GM18511 (cell line): ENCODE measurements at regions not wholly inside any gene's neighbourhood (a gene's known extent, or its start where the extent isn't known, plus 50 kb on each side); places are given as distances from the start of the nearest gene placed in this dataset.
"Not testable (repeated sequence)": the region's sequence is repeated elsewhere in the genome, so short reads cannot be mapped to it uniquely, and the experiment has no call there.

Experiments
- ATAC-seq: cut with Tn5 transposase; IDR thresholded peaks from one replicate; pipeline ENCODE4 v1.9.1; 2021; ENCODE audit warnings: mild to moderate bottlenecking, moderate library complexity; ENCODE audit not compliant: unreplicated experiment

DNA sequence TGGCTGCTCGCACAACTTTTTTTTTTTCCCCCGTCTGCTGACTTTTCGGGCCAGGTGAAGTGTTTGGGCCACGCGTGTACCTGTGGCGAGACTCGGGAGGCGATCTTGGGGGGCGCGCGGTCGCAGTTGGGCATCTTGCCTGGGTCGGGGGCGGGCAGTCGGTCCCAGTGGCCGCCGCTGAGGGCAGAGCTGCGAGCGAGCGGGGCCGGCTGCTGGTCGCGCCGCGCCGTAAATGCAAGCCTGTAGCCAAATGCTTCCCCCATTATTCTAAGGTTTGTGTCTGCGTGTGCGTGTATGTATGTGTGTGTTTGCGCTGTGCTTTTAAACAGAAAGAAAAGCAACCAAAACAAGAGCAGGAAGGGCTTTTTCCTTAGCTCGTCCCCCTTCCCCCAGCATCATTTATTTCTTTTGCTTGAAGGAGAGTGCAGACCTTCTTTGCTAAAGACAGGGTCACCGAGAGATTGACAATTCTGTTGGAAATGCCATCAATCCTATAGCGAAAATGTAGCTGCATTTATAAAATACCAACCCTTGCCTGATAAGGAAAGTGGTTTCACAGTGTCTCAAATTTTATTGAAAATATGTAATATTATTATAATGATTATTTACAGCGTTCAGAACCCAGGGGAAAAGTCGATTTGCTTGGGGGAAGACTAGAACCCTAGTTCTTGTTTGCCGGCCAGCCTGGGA is 143.2 kb upstream of the ZNF536 start:
- no peak for ATAC-seq

DNA sequence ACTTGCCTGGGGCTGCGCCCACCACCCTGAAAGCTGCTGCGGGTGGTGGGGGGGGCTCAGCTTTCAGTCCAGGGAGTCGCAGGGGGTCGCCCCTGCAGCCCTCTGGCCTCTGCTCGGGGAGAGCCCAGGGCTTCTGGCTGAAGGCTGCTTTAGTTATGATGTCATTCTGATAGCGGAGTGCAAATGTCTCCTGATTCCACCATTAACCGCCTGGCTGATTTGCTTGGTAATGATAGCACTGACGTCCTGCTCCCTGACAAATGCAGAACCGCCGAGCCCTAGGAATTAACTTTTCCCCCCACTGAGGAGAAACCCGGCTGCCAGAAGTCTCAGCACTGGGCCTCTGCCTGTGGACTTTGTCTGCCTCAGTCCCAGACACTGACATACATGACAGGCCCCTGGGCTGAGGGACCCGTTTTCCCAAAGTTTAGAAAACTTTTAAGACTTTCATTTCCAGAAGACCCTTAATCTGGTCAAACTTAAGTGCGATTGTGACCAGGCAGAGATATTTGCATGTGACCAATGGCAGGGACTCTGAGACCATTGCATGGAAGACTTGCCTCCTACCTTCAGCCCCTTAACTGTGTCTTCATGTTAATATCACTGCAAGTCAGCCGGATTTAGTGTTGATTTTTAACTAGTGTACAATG is 142.5 kb upstream of the ZNF536 start:
- ATAC-seq: no peak

DNA sequence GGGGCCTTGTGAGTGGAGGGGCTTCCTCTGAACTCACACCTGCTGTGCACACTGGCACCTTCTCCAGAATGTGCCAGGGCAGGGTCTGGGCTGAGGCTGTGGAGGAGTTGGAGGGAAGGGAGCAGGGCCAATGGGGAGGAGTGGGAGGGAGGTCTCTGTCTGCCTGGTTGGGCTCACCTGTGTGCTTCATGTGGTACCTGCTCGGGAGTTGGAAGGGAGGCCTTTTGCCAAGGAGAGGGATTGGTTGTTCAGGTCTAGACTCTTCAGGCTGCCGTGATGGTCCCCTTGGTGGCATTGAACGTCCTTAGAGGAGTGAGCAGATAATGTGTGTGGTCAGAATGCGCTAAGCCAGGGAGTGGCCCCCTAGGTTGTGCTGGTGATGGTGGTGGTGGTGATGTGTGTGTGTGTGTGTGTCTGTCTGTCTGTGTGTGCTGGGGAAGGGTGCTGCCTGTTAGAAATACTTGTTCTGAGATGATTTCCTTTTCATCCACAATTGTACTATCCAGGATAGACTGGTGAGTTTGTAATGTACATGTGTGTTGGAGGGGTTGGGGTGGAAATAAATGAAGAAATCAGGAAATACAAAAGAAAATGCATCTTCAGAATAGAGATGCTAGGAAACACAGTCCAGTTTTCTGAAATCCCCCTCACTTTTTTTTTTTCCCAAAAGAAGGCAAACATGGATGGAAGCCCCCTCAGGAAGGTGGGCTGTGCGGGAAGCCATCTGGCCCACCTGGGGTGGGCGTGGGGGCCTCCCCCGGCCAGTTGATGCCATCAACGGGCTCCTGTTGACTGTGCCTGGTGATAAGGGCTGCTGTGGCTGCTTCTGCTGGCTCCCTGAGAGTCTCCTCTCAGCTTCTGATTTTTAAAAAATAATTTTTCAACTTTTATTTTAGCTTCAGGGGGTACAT is 140.5 kb upstream of the ZNF536 start:
- ATAC-seq: no peak

DNA sequence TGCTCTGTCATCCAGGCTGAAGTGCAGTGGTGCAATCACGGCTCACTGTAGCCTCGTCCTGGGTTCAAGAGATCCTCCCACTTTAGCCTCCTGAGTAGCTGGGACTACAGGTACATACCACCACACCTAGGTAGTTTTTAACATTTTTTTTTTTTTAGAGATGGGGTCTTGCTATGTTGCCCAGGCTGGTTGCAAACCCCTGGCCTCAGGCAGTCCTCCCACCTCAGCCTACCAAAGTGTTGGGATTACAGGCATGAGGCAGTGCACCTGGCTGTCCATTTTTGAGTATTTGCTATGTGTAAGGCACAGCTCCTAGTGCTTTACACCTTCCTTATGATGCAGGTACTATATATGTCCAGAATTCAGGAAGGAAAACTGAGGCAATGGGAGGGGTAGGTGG is 138.8 kb upstream of the ZNF536 start:
- ATAC-seq: no peak

DNA sequence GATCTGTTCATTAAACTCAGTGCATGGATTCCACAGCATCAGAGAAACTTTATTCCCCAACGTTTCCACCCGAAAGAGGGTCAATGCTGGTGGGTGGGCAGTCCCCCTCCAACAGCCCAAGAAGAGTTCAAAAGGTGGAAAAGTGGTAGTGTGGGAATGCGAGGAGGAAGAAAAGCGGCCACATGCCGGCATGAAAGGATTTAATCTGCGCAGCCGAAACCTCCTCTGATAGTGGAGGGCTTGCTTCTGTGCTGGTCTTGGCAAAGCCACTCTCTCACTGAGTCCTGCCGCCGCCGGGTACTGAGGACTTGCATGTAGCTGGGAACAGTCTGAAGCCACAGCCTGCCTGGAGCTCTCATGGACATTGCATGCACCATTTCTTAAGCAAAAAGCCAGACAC is 136.2 kb upstream of the ZNF536 start:
- ATAC-seq: no peak

DNA sequence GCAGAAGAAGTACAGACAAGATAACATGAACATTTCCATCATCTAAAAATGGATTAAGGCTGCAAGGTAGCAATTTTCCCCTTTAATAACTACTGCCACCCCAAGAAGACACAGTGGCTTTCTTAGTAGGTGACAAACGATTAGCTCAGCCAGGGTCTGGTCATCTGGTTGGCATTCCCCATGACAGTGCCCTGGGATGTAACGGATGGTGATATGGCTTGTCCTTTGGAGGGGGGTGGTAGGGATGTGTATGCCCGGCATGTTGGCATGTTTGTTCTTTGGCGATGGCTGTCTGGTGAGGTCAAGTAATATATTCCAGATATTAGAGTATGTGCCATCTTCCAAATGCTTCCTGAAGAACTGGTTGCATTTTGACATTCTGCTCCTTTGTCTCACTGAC is 135.6 kb upstream of the ZNF536 start:
- no peak for ATAC-seq

DNA sequence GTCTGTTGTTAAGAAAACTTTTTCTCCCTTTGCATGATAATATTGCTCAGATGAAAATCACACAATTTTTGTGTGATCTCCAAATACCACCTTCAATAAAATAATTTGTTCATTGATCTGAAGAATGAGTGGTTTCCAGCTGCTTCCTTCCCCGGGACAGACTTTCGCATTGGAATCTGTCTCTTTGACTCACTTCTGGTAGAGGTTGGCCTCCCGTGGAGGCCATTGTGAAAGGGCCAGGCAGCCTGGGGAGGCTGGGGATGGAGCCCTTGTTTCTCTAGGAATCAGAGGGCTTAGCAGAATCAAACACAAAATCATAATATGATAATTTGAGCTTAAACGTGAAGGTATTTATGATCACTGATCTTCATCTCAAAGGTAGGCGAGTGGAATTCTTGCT is 135.0 kb upstream of the ZNF536 start:
- ATAC-seq: no peak

DNA sequence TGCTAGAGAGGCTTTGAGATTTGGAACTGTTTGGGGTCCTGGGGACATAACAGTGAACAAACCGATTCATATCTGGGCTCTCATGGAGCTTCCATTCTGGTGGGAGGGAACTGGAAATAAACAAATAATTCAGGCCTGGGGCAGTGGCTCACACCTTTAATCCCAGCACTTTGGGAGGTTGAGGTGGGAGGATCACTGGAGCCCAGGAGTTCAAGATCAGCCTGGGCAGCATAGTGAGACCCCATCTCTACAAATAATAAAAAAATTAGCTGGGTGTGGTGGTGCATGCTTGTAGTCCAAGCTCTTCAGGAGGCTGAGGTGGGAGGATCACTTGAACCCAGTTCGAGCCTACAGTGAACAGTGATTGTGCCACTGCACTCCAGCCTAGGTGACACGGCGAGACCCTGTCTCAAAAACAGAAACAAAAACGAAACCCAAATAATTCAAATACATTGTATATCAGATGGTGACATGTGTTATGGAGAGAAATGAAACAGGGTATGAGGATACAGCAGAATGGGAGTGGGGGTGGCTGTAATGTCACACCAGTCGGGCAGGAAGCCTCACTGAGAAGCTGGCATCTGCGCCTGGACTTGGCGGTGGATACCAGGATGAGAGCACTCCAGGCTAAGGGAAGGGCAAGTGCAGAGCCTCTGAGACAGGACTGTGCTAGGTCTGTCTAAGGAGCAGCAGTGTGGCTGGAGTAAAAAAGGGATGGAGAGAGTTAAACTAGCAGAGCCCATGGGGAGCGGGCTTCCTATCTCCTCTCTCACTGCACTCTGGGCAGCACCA is 131.1 kb upstream of the ZNF536 start:
- ATAC-seq: no peak

DNA sequence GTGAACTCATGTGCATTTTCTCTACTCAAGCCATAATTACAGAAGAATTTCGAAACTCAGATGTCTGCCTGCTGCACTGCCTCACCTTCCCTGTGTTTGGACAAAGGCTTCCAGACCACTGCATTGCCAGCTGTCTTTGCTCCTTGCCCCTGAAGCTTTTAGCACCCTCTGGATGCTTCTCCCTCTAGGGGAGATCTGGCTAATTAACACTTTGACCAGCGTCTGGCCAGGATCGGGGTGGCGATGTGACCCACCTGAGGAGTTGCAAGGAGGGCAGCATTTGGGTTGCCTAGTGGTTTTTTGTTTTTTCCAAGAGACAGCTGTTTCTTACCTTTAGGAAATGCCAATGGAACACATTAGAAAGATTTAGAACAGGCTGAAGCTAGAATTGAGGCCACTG is 127.7 kb upstream of the ZNF536 start:
- no peak for ATAC-seq

DNA sequence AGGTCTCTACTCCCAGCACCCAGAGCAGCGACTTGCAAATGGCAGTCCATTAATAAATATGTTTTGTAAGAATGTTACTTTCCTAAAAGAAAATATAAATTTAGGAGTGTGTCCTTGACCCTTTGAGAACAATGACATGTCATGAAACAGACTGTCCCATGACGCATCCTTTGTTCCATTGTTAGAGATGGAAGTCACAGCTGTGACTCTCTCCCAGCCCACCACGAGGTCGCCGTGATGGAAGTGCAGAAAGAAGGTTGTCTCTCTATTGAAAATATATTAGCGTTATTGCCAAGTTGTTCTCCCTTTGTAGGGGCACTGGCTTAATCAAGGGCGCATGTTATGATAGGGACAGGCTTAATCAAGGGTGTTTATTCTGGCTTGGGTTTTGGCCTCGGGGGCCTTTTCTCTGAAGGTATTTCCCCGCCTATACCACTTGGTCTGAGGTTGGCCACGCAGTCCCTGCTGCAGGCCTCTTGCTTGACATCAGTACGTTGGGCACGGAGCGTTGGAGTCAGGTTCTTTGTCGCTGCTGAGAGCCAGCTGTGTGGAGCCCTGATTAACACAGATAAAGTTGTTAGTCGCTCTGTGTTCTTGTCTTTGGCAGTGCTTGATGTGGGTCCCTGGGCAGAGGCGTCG is 126.7 kb upstream of the ZNF536 start:
- no peak for ATAC-seq

DNA sequence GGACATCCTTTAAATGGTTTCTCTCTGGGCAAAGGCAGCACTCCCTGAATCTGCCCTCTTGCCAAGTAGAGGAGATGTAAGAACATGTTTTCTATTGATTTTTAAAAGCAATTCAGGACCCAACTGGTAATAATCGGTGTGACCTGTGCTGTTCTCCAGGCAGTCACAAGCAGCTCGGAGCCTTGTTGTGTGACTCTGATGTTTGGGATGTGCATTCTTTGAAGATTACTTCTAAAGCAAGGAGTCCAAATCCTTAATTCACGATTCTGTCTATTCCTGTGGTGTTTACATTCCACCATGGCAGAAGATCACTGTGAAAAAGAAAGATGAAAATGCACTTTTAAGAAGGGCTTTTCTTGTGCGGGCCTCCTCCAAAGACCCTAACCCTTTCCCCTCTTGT is 122.3 kb upstream of the ZNF536 start:
- ATAC-seq: no peak

DNA sequence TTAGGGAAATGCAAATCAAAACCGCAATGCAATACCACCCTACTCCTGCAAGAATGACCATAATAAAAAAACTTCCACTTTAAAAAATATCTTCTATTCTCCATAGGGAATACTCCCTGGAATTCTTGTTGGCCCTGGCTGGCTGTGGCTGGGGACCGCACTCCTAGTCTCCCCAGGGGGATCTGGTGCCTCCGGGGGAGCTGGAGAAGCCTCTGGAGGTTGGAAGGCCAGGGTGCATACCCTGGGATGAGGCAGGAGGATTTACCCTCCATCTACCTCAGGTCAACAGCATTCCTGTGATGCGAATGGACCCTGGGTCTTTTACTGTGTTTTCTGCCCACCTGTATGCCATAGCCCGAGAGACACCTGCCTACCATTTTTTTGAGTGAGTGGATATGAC is 120.0 kb upstream of the ZNF536 start:
- no peak for ATAC-seq

DNA sequence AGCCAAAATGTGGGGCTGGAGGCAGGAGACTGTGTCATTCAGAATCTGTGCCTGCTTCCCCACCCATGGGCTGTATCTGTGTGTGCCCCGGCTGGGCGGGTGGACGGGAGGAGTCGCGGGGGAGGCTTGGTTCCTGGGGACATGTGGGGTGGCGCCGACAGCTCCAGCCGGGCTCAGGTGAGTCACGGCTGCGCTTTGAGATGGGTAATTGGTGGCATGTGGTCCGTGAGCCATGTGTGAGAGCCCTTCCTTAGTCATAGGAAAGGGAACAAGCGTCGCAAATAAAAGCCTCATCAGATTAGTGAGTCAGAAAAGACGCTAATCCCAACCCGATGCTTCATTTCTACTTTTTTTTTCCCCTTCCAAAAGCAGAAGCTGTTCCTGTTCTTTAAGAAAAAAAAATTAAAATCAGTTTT is 118.6 kb upstream of the ZNF536 start:
- no peak for ATAC-seq

DNA sequence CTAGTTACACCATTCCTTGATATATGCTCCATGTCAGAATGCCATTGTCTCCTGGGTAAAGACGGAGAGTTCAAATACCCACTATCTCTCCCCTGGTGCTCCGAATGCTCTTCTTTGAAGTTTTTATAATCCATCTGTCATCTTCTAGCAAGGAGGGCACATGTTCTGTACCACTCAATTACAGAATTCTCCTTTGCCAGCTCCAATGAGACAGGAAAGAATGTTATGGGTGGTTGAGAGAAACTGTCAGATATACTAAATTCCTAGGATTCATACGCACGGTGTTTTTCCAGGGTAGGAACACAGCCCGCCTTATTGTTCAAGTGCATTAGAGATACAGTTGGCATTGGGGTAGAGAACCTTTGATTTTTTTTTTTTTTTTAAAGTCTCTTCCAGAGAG is 118.0 kb upstream of the ZNF536 start:
- no peak for ATAC-seq

DNA sequence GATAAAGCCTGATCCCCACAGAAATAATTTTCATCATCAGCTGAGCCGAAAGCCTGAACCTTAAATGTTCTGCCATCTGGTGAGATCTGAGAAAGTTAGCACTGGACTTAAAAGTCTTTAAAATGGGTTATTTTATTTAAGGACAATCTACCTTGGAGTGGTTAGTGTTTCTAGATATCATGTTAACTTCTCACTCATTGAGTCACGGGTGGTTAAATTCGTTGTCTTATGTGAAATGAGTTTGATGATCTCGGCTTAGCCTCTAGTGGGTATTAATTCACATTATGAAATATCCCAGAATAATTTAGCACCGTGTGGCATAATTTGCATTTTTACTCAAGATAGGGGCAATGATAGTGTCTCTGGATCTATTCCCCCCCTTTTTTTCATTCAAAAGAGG is 117.4 kb upstream of the ZNF536 start:
- ATAC-seq: no peak

DNA sequence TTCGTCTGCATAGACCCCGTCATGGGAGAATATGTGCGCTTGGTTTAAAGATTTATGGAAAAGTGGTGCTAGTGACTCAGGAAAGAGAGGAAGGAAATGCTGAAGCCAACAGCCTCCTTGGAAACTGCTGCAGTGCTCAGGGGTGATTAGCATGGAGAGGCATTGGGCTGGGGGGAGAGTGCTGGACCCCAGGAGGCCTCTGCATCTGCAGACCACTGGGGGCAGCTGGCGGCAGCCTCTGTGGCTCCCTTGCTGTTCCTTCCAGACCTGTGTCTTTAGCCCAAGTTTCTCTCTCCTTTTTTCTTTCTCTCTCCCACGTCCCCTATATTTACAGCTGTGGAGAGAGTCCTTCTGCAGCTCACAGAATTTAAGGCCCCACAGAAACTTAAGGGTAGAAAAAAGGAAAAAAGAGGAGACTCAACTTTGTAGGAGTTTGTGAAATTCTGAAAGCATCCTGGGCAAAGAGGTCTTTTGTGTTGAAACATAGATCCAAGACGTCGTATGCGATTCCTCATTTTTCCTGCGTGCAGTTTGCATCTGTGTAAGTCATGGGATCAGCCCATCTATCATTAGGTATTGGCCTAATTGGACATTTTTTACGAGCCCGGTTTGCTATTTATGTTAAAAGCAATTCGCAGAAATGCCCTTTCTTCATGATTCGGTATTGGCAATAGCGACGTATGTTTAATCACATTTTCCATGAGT is 116.2 kb upstream of the ZNF536 start:
- no peak for ATAC-seq

DNA sequence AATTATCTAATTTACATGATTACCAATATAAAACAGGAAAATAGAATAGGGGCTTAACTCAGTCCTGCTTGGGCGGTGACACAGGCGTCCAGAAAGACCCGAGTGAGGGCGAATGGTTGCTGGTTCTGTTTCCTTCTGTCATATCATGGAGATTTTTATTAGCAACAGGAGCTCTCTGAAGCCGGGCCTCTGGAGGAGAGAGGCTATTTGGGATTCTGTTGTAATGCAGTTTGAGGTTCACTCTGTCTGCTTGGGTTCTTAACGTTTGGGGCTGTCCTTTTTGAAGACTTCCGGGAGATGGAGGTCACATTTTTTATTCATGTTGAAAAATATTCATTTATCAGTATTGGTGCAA is 115.7 kb upstream of the ZNF536 start:
- no peak for ATAC-seq

DNA sequence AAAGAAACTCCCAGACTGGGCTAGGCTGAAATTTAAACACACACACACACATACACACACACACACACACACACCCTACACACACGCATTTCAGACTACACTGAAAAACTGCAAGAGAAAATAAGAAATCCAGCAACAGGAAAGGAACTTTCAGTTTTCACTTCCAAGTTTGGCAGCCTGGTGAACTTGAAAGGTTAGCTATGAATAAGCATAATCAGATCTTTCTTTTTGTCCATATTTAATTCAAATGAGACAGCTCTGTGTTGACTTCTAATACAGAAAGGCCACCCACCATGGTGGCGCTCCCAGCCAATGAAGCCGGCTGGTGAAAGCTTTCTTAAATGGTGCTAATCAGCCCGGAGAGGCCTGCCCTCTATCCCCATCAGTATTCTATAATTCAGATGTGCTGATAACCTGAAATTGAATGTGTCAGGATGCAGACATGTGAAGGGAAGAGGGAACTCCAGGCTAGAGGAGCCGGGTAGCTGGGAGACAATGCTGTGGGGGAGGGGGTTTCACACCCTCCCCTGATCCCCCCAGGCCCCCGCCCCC is 108.3 kb upstream of the ZNF536 start:
- no peak for ATAC-seq

DNA sequence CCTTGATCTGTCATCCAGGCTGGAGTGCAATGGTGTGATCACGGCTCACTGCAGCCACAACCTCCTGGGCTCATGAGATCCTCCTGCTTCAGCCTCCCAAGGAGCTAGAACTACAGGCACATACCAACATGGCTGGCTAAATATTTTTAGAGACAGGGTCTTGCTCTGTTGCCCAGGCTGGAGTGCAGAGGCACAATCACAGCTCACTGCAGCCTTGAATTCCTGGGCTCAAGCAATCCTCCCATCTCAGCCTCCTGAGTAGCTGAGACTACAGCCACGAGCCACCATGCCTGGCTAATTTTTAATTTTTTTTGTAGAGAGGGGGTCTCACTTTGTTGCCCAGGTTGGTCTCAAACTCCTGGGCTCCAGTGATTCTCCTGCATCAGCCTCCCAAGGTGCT is 106.3 kb upstream of the ZNF536 start:
- ATAC-seq: not testable (repeated sequence)

DNA sequence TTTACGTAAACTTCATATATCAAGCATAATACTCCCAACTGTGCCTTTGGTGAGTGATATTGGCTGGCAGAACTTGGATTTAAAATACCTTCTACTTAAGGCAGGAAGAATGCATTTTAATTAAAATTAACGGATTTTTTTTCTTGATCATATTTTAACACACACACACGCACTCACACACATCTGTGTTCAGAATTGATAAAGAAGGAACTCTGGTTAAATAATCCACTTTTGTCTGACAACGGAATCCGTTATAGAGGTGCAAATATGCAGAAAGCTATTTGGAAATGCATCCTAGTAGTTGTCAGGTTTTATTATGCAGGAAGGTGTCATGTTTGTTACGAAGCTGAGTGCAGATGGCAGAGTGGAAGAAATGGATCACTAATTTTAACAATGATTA is 105.5 kb upstream of the ZNF536 start:
- ATAC-seq: no peak
